Inflammatory macrophage treated with lipopolysaccharide for 4 hours (primary cell): ENCODE measurements at regions not wholly inside any gene's neighbourhood (a gene's known extent, or its start where the extent isn't known, plus 50 kb on each side); places are given as distances from the start of the nearest gene placed in this dataset.

Experiments used
- DNase-seq: peaks from one replicate; pipeline ENCODE4 v3.0.0-alpha.2; 2020

GRCh38 chr15:77749236-77749997, 116.7 kb upstream of the LINGO1 start:
- DNase-seq: no peak

- DNase-seq: no peak
These were observed 115.7 kb upstream of the LINGO1 start for GRCh38 chr15:77748078-77749064.

GRCh38 chr15:77747175-77748077, 114.7 kb upstream of the LINGO1 start:
- DNase-seq: no peak

GRCh38 chr15:77746254-77747174, 113.8 kb upstream of the LINGO1 start:
- no peak for DNase-seq

- no peak for DNase-seq
These were observed 111.7 kb upstream of the LINGO1 start for GRCh38 chr15:77744398-77744797.

- no peak for DNase-seq
These were observed 109.9 kb upstream of the LINGO1 start for GRCh38 chr15:77742570-77742969.

GRCh38 chr15:77742127-77742526, 109.4 kb upstream of the LINGO1 start:
- DNase-seq: no peak

GRCh38 chr15:77741106-77741505, 108.4 kb upstream of the LINGO1 start:
- no peak for DNase-seq

GRCh38 chr15:77739591-77740378, 107.1 kb upstream of the LINGO1 start:
- no peak for DNase-seq

GRCh38 chr15:77738441-77739302, 106.0 kb upstream of the LINGO1 start:
- no peak for DNase-seq

GRCh38 chr15:77738038-77738370, 105.3 kb upstream of the LINGO1 start:
- no peak for DNase-seq

- DNase-seq: no peak
These were observed 104.7 kb upstream of the LINGO1 start for GRCh38 chr15:77737238-77738037.

GRCh38 chr15:77734306-77734705, 101.6 kb upstream of the LINGO1 start:
- DNase-seq: no peak

GRCh38 chr15:77733579-77734300, 101.0 kb upstream of the LINGO1 start:
- DNase-seq: no peak

- no peak for DNase-seq
These were observed 100.0 kb upstream of the LINGO1 start for GRCh38 chr15:77732514-77733335.

- no peak for DNase-seq
These were observed 99.2 kb upstream of the LINGO1 start for GRCh38 chr15:77731945-77732344.

- DNase-seq: no peak
These were observed 98.4 kb upstream of the LINGO1 start for GRCh38 chr15:77731067-77731466.
